Stomach (tissue), 8 donors: ENCODE measurements at regions not wholly inside any gene's neighbourhood (a gene's known extent, or its start where the extent isn't known, plus 50 kb on each side); places are given as distances from the start of the nearest gene placed in this dataset.

Source experiments
- DNase-seq, 2 donors: peaks; one replicate each; pipeline versions ENCODE4 v3.0.0 to v3.0.0-alpha.2; 2013 to 2019
- H3K27ac ChIP-seq, 5 donors: fragments of 200-600 bp in 4 of 5; sonication (generic) in 4 of 5; one replicate each; pipeline ENCODE4 v1.5.1; 2013 to 2019; ENCODE audit warnings: mild to moderate bottlenecking in 1 of 5, moderate library complexity in 1 of 5
- H3K27me3 ChIP-seq, 3 donors: fragments of 200-600 bp; sonication (generic); one replicate each; pipeline ENCODE4 v1.5.1; 2017 to 2019; ENCODE audit warnings: mixed run types in 1 of 3
- H3K36me3 ChIP-seq, 4 donors: fragments of 200-600 bp; sonication (generic); 1 replicate in 3 of 4; 2 replicates in 1 of 4; pipeline ENCODE4 v1.5.1; 2016 to 2019
- H3K4me1 ChIP-seq, 4 donors: fragments of 200-600 bp; sonication (generic); one replicate each; pipeline ENCODE4 v1.5.1; 2016 to 2019
- H3K4me3 ChIP-seq, 4 donors: fragments of 200-600 bp; sonication (generic) in 3 of 4; one replicate each; pipeline ENCODE4 v1.5.1; 2016 to 2019; ENCODE audit warnings: mild to moderate bottlenecking in 1 of 4
- H3K9me3 ChIP-seq, 4 donors: fragments of 200-600 bp; sonication (generic); one replicate each; pipeline ENCODE4 v1.5.1; 2016 to 2019
- EP300 ChIP-seq: sonication (generic); formaldehyde crosslinking; IDR thresholded peaks from one replicate; pipeline ENCODE4 v1.6.1; 2017; ENCODE audit warnings: antibody characterized with exemption
- POLR2A ChIP-seq, 4 donors: fragments of 450-650 bp; IDR thresholded peaks; one replicate each; pipeline ENCODE4 v1.6.1; 2016; ENCODE audit warnings: antibody characterized with exemption in 4 of 4, control low read depth in 2 of 4, mild to moderate bottlenecking in 1 of 4, moderate library complexity in 1 of 4
- POLR2AphosphoS5 ChIP-seq, 3 donors: sonication (generic); formaldehyde crosslinking; IDR thresholded peaks; one replicate each; pipeline ENCODE4 v1.6.1; 2016; ENCODE audit warnings: antibody characterized with exemption in 3 of 3
- WGBS, 5 donors: extraction: QIAGEN DNeasy Blood & Tissue Kit in 3 of 5; methylation state at CpG; one replicate each; pipeline versions ENCODE4 v1.1.5 to v1.1.7; 2013 to 2018; 5-methylcytosine and 5-hydroxymethylcytosine counted together
- intact Hi-C: fragments of 100-400 bp; cut with DNase I; formaldehyde crosslinking; loops from one replicate; pipeline ENCODE4 v1.15.1; 2023; ENCODE audit warnings: low total_unique reads
- TF ChIP-seq, protein P1 (sequence below), 7 experiments: fragments of 450-650 bp in 4 of 7; fragments of 200-600 bp in 3 of 7; sonication (generic) in 3 of 7; IDR thresholded peaks; one replicate each; pipeline ENCODE4 v1.5.1; 2016 to 2019; ENCODE audit warnings: antibody characterized with exemption in 7 of 7, control low read depth in 2 of 7, mild to moderate bottlenecking in 1 of 7
- donor health status: healthy with polysubstance abuse.
- donor health status: Bipolar disorder and iron deficiency.
- donor health status: healthy.

DNA sequence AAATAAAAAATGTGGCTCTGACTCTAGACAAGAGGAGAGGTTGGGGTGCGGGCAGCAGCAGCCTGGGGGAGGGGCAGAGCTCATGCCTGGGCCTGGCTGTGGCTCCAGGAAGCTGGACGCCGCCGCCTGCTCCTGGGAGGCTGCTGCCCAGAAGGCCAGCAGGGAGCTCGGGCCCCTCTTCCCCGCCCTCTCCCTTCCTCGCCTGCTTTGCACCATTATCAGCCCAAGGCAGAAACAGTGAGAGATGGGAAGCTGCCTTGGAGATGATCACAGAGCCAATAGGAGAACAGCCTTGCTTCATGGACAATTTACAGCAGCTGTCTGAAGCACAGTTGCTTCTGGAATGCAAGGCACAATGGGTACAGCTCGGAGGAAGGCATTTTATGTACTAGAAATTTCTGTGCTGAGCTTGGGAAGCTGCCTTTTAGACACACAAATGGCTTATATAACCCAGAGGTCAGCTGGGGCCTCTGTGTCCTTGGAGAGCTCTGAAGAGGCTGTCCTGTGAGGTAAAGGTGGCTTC lies 55.3 kb upstream of the AFF3 start:
- peak overlapping the region; percentile 22 to 83 (median 72) for H3K27ac ChIP-seq
- H3K36me3 ChIP-seq: no peaks in the 10 kb centered on the region
- H3K4me1 ChIP-seq: peaks cover 23 to 63% (median 38%) of the 10 kb centered on the region in 4 donors
- WGBS, 5 donors: 10 to 28% (median 18%) methylated on average over 8 of the region's 8 CpGs
- no peak for TF ChIP-seq EP300
- TF ChIP-seq POLR2AphosphoS5 (IDR thresholded peaks at IDR 0.05): peak in 1 of 3 donors; percentile 29
- TF ChIP-seq, protein P1, sequence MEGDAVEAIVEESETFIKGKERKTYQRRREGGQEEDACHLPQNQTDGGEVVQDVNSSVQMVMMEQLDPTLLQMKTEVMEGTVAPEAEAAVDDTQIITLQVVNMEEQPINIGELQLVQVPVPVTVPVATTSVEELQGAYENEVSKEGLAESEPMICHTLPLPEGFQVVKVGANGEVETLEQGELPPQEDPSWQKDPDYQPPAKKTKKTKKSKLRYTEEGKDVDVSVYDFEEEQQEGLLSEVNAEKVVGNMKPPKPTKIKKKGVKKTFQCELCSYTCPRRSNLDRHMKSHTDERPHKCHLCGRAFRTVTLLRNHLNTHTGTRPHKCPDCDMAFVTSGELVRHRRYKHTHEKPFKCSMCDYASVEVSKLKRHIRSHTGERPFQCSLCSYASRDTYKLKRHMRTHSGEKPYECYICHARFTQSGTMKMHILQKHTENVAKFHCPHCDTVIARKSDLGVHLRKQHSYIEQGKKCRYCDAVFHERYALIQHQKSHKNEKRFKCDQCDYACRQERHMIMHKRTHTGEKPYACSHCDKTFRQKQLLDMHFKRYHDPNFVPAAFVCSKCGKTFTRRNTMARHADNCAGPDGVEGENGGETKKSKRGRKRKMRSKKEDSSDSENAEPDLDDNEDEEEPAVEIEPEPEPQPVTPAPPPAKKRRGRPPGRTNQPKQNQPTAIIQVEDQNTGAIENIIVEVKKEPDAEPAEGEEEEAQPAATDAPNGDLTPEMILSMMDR (IDR thresholded peaks at IDR 0.05): no peak
- no peak for TF ChIP-seq POLR2A (IDR thresholded peaks at IDR 0.05)
- H3K9me3 ChIP-seq: no peaks in the 10 kb centered on the region
- no peak overlapping the region for H3K4me3 ChIP-seq
- H3K27me3 ChIP-seq: no peaks in the 10 kb centered on the region
- intact Hi-C loops: no loop called here
- peak; percentile 80 to 84 for DNase-seq

DNA sequence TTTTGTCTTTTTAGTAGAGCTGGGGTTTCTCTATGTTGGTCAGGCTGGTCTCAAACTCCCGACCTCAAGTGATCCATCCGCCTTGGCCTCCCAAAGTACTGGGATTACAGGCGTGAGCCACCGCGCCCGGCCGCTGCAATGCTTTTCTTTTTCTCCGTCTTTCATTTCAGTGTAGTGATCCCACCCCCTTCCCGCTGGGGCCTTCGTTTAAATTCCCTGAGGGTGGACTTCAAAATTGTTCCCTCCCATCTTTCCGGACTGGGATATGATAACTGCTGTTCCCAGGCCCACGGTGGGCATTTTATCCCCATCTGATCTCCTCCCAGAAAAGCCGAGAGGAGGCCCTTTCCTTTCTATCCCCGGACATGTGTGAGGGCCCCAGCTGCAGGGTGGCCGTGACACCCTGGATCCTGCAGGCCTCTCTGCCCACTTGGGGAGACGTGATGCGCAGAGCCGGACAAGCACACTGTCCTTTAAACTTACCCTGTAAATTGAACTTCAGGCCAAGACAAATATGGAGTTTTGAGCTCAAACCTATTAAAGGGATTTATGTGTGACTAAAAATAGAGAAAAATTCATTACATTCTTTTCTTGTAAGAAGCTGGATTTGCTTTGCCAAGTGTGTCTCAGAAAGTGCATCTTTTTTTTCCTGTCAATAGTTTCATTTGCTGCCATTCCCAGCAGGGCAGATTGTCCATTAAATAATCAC lies 54.5 kb upstream of the AFF3 start:
- no peak overlapping the region for H3K4me3 ChIP-seq
- intact Hi-C loops: no loop called here
- DNase-seq: peak in 1 of 2 donors; percentile 33
- 83 to 90% (median 85%) methylated on average over 18 of the region's 18 CpGs for WGBS, 5 donors
- H3K36me3 ChIP-seq: no peaks in the 10 kb centered on the region
- no peaks in the 10 kb centered on the region for H3K9me3 ChIP-seq
- H3K27ac ChIP-seq: peak overlapping the region; percentile 43 to 83 (median 72)
- H3K4me1 ChIP-seq: peaks cover 23 to 67% (median 39%) of the 10 kb centered on the region in 4 donors
- TF ChIP-seq EP300 (no peak), POLR2A (IDR thresholded peaks at IDR 0.05) (no peak)
- no peaks in the 10 kb centered on the region for H3K27me3 ChIP-seq

DNA sequence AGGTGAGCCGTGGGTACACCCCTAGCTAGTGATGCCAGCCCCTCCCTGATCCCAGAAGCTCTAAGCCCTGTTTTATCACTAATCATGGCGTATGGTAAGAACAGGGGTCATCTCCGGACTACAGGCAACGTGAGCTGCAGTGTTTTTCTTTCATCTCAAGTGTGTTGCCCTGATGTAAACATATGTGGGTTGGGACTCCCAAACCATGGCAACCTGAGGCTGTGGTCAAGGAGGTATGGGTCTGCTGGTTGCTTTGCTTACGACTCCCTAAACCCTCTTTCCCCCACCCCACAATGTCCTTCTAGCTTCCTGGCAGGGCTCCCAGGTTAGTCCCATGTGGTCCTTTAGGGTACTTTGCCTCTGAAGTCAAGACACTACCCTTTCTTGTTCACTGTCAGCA lies 53.6 kb upstream of the AFF3 start:
- Histone ChIP-seq H3K27me3 (no peaks in the 10 kb centered on the region), H3K36me3 (no peaks in the 10 kb centered on the region), H3K27ac (peak overlapping the region in 1 of 5 donors; percentile 83), H3K4me3 (no peak overlapping the region), H3K9me3 (no peaks in the 10 kb centered on the region), H3K4me1 (peaks cover 23 to 67% (median 39%) of the 10 kb centered on the region in 4 donors)
- intact Hi-C loops: no loop called here
- 77 to 94% (median 83%) methylated on average over 5 of the region's 5 CpGs for WGBS, 5 donors
- TF ChIP-seq, protein P1 (IDR thresholded peaks at IDR 0.05): no peak
- TF ChIP-seq EP300 (no peak), POLR2A (IDR thresholded peaks at IDR 0.05) (no peak), POLR2AphosphoS5 (IDR thresholded peaks at IDR 0.05) (no peak)
- DNase-seq: no peak

DNA sequence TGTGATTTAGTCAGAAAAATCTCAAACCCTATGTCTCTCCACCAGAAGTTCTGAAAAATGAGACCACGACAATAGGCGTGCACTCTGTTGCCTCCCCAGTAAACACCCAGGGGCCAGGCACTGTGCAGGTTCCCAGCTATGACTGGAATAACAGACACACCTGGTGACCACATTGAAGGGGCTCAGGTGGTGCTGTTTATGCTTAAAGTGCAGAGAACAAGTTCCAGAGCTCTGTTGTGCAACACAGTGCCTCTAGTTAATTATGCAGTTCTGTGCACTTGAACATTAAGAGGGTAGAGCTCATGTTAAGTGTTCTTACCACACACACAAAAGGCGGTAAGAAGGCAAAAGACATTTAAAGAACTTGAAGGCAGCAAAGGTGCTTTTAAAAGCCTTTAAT lies 52.6 kb upstream of the AFF3 start:
- Histone ChIP-seq H3K36me3 (no peaks in the 10 kb centered on the region), H3K27me3 (no peaks in the 10 kb centered on the region), H3K27ac (peak overlapping the region in 1 of 5 donors; percentile 7), H3K4me3 (no peak overlapping the region), H3K9me3 (no peaks in the 10 kb centered on the region), H3K4me1 (peaks cover 23 to 67% (median 39%) of the 10 kb centered on the region in 4 donors)
- no peak for DNase-seq
- 94 to 96% (median 94%) methylated on average over 3 of the region's 3 CpGs for WGBS, 5 donors
- peak in 1 of 3 donors; percentile 59 for TF ChIP-seq POLR2AphosphoS5 (IDR thresholded peaks at IDR 0.05)
- no peak for TF ChIP-seq EP300
- intact Hi-C loops: no loop called here

DNA sequence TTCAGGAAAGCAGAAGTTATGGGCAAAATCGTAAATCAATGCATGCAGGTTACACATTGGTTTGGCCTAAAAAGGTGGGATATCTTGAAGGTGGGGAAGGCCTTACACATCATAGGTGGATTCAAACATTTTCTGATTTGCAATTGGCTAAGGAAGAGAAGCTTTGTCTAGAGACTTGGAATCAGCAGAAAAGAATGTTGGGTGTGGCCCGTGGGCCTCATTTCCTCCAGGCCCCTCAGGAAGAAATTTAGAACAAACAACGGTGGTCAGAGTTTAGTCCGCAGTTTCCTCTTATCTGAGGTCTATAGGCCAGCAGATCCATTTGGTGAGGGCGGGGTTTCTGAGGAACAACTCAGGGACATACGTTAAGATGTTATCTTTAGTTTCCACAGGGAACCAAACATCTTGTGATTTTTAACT lies 50.9 kb upstream of the AFF3 start:
- Histone ChIP-seq H3K36me3 (no peaks in the 10 kb centered on the region), H3K27me3 (no peaks in the 10 kb centered on the region), H3K27ac (peak overlapping the region in 4 of 5 donors; percentile 28 to 53 (median 36)), H3K9me3 (no peaks in the 10 kb centered on the region), H3K4me3 (no peak overlapping the region), H3K4me1 (peaks cover 18 to 61% (median 32%) of the 10 kb centered on the region in 4 donors)
- peak in 1 of 2 donors; percentile 72 for DNase-seq
- intact Hi-C loops: no loop called here
- 29 to 45% (median 35%) methylated on average over 6 of the region's 6 CpGs for WGBS, 5 donors
- TF ChIP-seq EP300 (no peak), POLR2A (IDR thresholded peaks at IDR 0.05) (no peak), POLR2AphosphoS5 (IDR thresholded peaks at IDR 0.05) (no peak)
- TF ChIP-seq, protein P1 (IDR thresholded peaks at IDR 0.05): no peak
